ENCODE measurements at regions not wholly inside any gene's neighbourhood (a gene's known extent, or its start where the extent isn't known, plus 50 kb on each side); places are given as distances from the start of the nearest gene placed in this dataset.

GRCh38 chr15:47824147-47824546, 106.8 kb downstream of the SEMA6D start:
- DNase-seq (ENCODE audit: low spot score): no peak

DNA sequence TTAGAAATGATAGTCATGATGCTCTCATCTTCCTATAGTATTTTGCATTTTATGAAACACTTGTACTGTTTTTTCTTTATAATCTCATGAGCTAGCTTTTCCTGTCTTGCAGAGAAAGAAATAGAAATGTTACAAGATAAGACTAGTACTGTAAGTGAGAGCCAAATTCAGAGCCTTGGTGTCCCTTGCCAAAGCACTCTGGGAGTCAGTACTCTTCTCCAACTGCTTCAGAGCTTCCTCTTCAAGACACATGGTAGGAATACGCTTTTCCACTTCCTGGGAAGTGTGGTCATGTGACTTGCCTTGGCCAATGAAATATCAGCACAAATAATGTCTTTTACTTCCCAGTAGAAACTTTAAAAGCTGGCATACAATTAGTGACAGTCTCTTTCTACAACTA, 112.4 kb downstream of the SEMA6D start:
- DNase-seq (ENCODE audit: low spot score): no peak

- DNase-seq (ENCODE audit: low spot score): no peak
Observed at GRCh38 chr15:47834093-47834492, 116.8 kb downstream of the SEMA6D start.

DNA sequence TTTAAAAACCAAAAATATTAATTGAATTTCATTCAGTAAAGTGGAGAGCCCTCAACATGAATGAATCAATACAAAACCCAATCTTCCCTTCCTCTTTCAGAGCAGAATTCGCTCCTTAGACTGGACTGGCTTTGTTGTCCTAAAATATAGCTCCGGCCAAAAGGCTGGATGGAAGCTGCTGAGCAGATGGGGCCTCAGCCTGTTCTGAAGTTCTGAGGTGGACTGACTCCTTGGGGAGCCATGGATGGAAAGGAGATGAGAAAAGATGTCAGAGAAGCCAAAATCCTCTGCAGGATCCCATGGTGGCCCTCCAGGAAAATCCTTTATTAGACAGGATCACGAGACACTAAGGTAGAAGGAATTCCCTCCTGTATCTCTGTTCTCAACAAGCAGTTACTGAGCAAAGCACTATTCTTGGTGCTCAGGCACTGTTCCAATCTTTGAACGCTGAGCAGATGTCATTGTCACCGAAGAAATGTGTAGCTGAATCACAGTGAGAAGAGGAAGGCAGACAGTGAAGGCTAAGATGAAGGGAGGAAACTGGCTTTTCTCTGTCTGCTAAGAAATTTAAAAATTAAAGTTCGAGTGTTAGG, 122.0 kb downstream of the SEMA6D start:
- DNase-seq (ENCODE audit: low spot score): no peak

DNA sequence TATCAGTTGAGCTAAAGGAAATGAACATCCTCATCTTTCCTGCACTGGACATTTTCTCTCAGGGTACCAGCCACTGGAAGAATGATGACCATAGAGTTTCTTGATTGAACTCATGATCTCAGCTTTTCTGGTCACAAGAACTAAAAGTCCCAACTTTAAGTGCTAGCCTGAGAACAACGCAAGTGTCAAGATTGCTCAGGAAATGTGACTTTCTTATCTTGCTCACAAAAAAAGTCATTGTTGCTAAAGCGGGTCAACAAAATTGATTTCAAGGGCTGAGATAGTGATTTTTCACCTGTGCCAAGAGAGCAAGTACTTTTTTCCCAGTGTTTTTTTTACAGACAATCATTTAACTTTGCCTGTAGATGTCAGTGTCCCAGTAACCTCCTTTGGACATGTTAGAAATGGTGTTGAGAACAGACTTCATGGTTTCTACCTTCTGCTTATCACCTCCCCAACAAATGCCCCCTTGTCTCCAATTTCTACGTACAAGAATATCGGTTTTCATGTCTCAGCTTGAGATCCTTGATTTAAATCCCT, 125.9 kb downstream of the SEMA6D start:
- DNase-seq (ENCODE audit: low spot score): no peak

DNA sequence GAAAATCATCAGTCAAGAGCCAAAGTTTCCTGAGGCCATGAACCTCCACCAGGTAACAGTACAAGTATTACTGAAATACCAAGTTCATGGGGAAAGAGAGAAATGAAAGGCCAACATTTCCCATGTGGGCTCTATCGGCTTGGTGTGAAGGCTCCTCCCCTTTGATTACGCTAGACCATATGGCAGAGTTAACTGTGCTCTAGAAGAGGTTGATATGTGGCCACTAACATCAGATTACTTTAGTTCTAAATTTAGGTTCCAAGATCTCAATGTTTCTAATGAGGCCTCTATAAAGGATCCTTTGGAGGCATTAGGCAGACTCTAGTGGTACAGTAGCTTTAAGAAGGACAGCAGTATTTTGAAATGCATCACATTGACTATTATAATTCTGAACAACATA, 127.1 kb downstream of the SEMA6D start:
- DNase-seq (ENCODE audit: low spot score): no peak

DNA sequence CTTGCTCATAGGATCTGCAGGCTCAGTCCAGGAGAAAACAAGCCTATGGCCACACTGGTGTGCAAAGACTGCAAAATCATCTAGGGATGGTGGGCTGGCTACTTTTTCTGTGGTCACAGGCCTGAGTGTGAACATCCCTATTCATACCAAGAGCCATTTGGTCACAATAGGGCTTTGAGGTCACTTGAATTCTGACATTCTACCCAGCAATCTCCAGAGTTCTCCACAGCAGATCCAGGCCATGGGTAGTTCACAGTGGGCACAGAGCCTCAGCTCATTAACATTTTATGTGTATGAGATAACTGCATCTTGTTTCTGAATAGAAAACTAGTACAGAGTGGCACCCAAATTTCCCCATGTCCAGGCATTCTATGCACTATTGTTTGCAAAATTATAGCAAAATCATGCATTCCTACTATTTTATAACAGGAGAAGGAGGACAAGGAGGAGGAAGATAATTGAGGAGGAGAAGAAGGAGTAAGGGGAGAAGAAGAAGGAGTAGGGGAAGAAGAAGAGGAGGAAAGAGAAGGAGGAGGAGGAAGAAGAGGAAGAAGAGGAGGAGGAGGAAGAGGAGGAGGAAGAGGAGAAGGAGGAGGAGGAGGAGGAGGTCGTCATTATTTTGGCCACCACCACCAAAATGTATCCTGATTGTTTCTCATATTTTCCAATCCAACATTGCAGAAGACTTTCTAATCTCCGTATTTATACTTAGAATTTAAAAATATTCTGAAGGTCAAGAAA, 129.0 kb downstream of the SEMA6D start:
- DNase-seq (ENCODE audit: low spot score): no peak

DNA sequence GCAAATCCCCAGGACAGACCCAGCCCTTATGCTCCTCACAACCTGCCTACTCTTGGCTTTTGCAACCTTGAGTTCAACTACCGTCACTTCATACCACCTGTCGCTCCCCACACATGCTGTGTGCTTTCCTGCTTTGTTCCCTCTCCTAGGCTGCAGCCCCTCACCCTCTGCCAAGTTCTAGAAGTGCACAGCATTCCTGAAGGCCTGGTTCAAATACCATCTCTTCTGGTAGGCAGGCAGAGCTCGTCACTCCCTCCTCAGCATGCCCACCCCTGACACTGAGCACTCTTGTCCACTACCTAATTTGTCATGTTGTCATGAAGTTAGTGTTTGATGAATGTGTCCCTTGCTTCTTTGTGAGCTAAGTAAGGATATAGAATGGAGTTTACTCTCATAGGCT, 129.6 kb downstream of the SEMA6D start:
- no peak for DNase-seq (ENCODE audit: low spot score)

DNA sequence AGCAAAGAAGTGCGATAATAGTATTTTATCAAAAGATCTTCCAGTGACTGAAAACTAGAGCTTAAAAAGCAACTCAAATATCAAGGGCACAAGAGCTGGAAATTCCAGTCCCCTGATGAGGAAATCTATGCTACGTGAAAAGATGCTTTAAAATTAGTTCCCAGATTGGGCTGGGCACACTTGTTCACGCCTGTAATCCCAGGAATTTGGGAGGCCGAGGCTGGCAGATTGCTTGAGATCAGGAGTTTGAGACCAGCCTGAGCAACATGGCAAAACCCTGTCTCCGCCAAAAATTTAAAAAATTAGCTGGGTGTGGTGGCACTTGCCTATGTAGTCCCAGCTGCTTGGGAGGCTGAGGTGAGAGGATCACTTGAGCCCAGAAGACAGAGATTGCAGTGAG, 138.8 kb downstream of the SEMA6D start:
- DNase-seq (ENCODE audit: low spot score): no peak

- DNase-seq (ENCODE audit: low spot score): no peak
Observed at GRCh38 chr15:47857014-47857775, 139.9 kb downstream of the SEMA6D start.

GRCh38 chr15:47857776-47858167, 140.5 kb downstream of the SEMA6D start:
- no peak for DNase-seq (ENCODE audit: low spot score)

- no peak for DNase-seq (ENCODE audit: low spot score)
Observed at GRCh38 chr15:47861111-47861903, 144.0 kb downstream of the SEMA6D start.

DNA sequence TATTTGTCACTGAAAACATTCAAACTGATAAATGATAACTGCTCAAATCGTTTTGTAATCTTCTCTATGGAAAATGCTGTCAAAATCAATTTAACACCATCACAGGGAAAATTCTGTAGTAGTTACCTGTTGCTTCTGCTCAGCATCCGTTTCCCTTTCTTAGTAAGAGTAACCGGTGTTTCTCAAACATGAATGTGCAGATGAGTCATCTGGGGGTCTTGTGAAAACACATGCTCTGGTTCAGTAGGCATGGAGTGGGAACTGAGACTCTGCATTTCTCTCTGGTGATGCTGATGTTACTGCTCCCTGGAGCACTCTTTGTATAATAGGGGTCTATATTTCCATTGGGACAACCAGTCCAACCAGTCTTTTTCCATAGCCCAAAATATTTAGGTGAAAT, 145.1 kb downstream of the SEMA6D start:
- DNase-seq (ENCODE audit: low spot score): no peak

- DNase-seq (ENCODE audit: low spot score): no peak
Observed at GRCh38 chr15:47866446-47866845, 149.1 kb downstream of the SEMA6D start.

GRCh38 chr15:47870300-47870955, 153.1 kb downstream of the SEMA6D start:
- no peak for DNase-seq (ENCODE audit: low spot score)

DNA sequence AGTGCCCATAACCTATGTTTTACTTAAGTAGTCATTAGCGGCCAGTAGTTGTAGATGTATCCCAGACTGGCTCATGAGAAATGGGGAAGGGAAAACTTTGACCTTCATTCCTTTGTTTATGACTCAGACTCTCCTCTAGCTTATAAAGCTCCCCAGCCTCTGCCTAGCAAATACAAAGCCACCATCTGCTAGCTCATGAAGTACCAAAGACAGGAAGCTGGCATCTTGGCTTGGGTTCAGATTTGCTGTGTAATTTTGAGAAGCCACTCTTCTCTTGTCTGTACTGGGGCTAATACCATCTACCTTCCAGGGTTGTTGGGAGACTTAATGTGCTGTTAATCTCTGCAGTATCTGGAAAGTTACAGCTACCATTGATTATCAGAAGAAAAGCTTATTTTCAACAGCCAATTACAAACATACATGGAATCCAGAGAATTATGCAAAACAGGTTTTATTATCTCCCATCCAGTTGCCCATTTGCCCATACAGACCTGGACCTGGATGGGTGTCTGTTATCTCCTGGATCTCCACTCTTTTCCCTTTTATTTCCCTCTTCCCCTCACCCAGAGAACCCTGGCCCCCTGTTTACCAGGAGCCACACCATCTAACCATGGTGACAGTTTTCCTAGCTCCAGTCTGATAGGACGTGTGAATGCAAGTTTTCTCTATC, 153.8 kb downstream of the SEMA6D start:
- no peak for DNase-seq (ENCODE audit: low spot score)

GRCh38 chr15:47872208-47872607, 154.9 kb downstream of the SEMA6D start:
- DNase-seq (ENCODE audit: low spot score): no peak

DNA sequence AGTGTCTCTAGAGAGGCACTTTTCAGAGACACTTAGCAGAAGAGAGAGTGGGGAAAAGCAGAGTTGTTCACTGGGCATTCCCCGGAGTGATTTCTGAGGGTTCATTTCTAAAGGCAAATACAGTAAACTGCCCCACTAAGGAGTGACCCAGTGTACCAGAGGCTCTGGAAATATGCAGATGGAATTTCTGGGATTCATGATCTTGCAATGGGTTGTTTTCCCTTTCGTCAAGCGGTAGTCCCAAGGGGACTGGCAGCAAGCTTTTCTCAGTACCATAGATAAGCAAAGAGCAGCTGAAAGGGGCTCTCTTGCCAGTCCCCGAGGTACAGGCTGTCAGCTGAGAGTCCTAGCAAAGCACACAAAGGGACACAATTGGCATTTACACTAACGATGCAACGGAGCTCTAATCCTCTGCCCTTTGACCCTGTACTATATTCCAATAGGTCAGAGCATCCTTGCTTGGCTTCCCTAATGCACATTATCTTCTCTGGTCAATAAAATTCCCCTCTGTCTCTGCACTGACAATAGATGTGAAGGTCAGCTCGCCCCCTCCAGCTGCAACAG, 155.6 kb downstream of the SEMA6D start:
- no peak for DNase-seq (ENCODE audit: low spot score)

GRCh38 chr15:47876986-47877385, 159.7 kb downstream of the SEMA6D start:
- DNase-seq (ENCODE audit: low spot score): no peak

GRCh38 chr15:47877836-47878235, 160.5 kb downstream of the SEMA6D start:
- no peak for DNase-seq (ENCODE audit: low spot score)

- no peak for DNase-seq (ENCODE audit: low spot score)
Observed at GRCh38 chr15:47885920-47886319, 168.6 kb downstream of the SEMA6D start.
